Hepatocyte (in vitro differentiated cells): ENCODE measurements at regions not wholly inside any gene's neighbourhood (a gene's known extent, or its start where the extent isn't known, plus 50 kb on each side); places are given as distances from the start of the nearest gene placed in this dataset.

Experiments
- CTCF ChIP-seq: fragments of 200-600 bp; sonication (generic); IDR thresholded peaks from 2 replicates; pipeline ENCODE4 v1.5.1; 2016; ENCODE audit warnings: antibody characterized with exemption, mild to moderate bottlenecking; ENCODE audit not compliant: poor library complexity
- EZH2 ChIP-seq: fragments of 200-600 bp; sonication (generic); IDR thresholded peaks from 2 replicates; pipeline ENCODE4 v1.6.1; 2016; ENCODE audit warnings: antibody characterized with exemption, mild to moderate bottlenecking, borderline replicate concordance

GRCh38 chr14:101075025-101075800 lies 171.7 kb upstream of the RTL1 start:
- no peak for TF ChIP-seq CTCF
- no peak for TF ChIP-seq EZH2
